ENCODE measurements at regions not wholly inside any gene's neighbourhood (a gene's known extent, or its start where the extent isn't known, plus 50 kb on each side); places are given as distances from the start of the nearest gene placed in this dataset.

- TF ChIP-seq, protein P1, sequence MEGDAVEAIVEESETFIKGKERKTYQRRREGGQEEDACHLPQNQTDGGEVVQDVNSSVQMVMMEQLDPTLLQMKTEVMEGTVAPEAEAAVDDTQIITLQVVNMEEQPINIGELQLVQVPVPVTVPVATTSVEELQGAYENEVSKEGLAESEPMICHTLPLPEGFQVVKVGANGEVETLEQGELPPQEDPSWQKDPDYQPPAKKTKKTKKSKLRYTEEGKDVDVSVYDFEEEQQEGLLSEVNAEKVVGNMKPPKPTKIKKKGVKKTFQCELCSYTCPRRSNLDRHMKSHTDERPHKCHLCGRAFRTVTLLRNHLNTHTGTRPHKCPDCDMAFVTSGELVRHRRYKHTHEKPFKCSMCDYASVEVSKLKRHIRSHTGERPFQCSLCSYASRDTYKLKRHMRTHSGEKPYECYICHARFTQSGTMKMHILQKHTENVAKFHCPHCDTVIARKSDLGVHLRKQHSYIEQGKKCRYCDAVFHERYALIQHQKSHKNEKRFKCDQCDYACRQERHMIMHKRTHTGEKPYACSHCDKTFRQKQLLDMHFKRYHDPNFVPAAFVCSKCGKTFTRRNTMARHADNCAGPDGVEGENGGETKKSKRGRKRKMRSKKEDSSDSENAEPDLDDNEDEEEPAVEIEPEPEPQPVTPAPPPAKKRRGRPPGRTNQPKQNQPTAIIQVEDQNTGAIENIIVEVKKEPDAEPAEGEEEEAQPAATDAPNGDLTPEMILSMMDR (IDR thresholded peaks at IDR 0.05) = no peak
- TF ChIP-seq KDM1A (IDR thresholded peaks at IDR 0.05; ENCODE audit: low read depth) (no peak), JUN (IDR thresholded peaks at IDR 0.05) (no peak), MAX (IDR thresholded peaks at IDR 0.05) (no peak), RAD21 (conservative IDR thresholded peaks at IDR 0.05 in 1 of 2, IDR thresholded peaks at IDR 0.05 in 1 of 2) (no peak), KDM5A (IDR thresholded peaks at IDR 0.05) (no peak), HMGXB4 (CRISPR knock-in tag; IDR thresholded peaks at IDR 0.05; ENCODE audit: borderline replicate concordance) (no peak), MAFK (IDR thresholded peaks at IDR 0.05; ENCODE audit: partially characterized antibody) (no peak)
- TF ChIP-seq, protein P2, sequence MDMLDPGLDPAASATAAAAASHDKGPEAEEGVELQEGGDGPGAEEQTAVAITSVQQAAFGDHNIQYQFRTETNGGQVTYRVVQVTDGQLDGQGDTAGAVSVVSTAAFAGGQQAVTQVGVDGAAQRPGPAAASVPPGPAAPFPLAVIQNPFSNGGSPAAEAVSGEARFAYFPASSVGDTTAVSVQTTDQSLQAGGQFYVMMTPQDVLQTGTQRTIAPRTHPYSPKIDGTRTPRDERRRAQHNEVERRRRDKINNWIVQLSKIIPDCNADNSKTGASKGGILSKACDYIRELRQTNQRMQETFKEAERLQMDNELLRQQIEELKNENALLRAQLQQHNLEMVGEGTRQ (IDR thresholded peaks at IDR 0.05) = no peak
- TF ChIP-seq, protein P3, sequence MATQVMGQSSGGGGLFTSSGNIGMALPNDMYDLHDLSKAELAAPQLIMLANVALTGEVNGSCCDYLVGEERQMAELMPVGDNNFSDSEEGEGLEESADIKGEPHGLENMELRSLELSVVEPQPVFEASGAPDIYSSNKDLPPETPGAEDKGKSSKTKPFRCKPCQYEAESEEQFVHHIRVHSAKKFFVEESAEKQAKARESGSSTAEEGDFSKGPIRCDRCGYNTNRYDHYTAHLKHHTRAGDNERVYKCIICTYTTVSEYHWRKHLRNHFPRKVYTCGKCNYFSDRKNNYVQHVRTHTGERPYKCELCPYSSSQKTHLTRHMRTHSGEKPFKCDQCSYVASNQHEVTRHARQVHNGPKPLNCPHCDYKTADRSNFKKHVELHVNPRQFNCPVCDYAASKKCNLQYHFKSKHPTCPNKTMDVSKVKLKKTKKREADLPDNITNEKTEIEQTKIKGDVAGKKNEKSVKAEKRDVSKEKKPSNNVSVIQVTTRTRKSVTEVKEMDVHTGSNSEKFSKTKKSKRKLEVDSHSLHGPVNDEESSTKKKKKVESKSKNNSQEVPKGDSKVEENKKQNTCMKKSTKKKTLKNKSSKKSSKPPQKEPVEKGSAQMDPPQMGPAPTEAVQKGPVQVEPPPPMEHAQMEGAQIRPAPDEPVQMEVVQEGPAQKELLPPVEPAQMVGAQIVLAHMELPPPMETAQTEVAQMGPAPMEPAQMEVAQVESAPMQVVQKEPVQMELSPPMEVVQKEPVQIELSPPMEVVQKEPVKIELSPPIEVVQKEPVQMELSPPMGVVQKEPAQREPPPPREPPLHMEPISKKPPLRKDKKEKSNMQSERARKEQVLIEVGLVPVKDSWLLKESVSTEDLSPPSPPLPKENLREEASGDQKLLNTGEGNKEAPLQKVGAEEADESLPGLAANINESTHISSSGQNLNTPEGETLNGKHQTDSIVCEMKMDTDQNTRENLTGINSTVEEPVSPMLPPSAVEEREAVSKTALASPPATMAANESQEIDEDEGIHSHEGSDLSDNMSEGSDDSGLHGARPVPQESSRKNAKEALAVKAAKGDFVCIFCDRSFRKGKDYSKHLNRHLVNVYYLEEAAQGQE (IDR thresholded peaks at IDR 0.05) = no peak
These were observed 189.5 kb downstream of the UNC5CL start for GRCh38 chr6:40849546-40849945.
